Prostate gland (tissue), 2 donors: ENCODE measurements at regions not wholly inside any gene's neighbourhood (a gene's known extent, or its start where the extent isn't known, plus 50 kb on each side); places are given as distances from the start of the nearest gene placed in this dataset.

Experiments used
- CTCF ChIP-seq, 4 experiments: fragments of 200-600 bp in 2 of 4; fragments of 450-650 bp in 2 of 4; sonication (generic) in 2 of 4; IDR thresholded peaks; 1 replicate in 3 of 4; 2 replicates in 1 of 4; pipeline ENCODE4 v1.5.1; 2016 to 2019; ENCODE audit warnings: antibody characterized with exemption in 4 of 4, mild to moderate bottlenecking in 2 of 4, moderate library complexity in 2 of 4
- POLR2A ChIP-seq: fragments of 450-650 bp; IDR thresholded peaks from one replicate; pipeline ENCODE4 v1.6.1; 2016; ENCODE audit warnings: antibody characterized with exemption, mild to moderate bottlenecking
- POLR2AphosphoS5 ChIP-seq: sonication (generic); formaldehyde crosslinking; IDR thresholded peaks from one replicate; pipeline ENCODE4 v1.6.1; 2017; ENCODE audit warnings: antibody characterized with exemption

GRCh38 chrX:20743046-20743445, 476.3 kb upstream of the RPS6KA3 start:
- TF ChIP-seq POLR2A (no peak), CTCF (IDR thresholded peaks at IDR 0.05) (no peak), POLR2AphosphoS5 (no peak)
